Ramos (cell line): ENCODE measurements at regions not wholly inside any gene's neighbourhood (a gene's known extent, or its start where the extent isn't known, plus 50 kb on each side); places are given as distances from the start of the nearest gene placed in this dataset.

ENCODE experiments used
- in situ Hi-C: fragments of 300-500 bp; cut with MboI; formaldehyde crosslinking; loops from one replicate; pipeline ENCODE4 v1.14.3; 2022; ENCODE audit warnings: low sequenced_read_pairs; ENCODE audit not compliant: unreplicated experiment

GRCh38 chr21:34192646-34193285 lies 119.4 kb downstream of the MRPS6 start:
- in situ Hi-C loops, result no loop called here

- in situ Hi-C loops, result no loop called here
These were observed 122.0 kb downstream of the MRPS6 start for GRCh38 chr21:34195335-34195734.

GRCh38 chr21:34196996-34197395 lies 123.6 kb downstream of the MRPS6 start:
- in situ Hi-C loops, result no loop called here

GRCh38 chr21:34197561-34197960 lies 124.2 kb downstream of the MRPS6 start:
- in situ Hi-C loops, result no loop called here

- in situ Hi-C loops, result no loop called here
These were observed 125.1 kb downstream of the MRPS6 start for GRCh38 chr21:34198231-34199120.

GRCh38 chr21:34199121-34199910 lies 125.9 kb downstream of the MRPS6 start:
- in situ Hi-C loops, result no loop called here

GRCh38 chr21:34200288-34200905 lies 127.0 kb downstream of the MRPS6 start:
- in situ Hi-C loops, result no loop called here

GRCh38 chr21:34201001-34201400 lies 127.6 kb downstream of the MRPS6 start:
- in situ Hi-C loops, result no loop called here

GRCh38 chr21:34201481-34201858 lies 128.1 kb downstream of the MRPS6 start:
- in situ Hi-C loops, result no loop called here

- in situ Hi-C loops, result no loop called here
These were observed 129.4 kb downstream of the MRPS6 start for GRCh38 chr21:34202553-34203372.

- in situ Hi-C loops, result no loop called here
These were observed 130.6 kb downstream of the MRPS6 start for GRCh38 chr21:34203851-34204420.

GRCh38 chr21:34204481-34205439 lies 131.4 kb downstream of the MRPS6 start:
- in situ Hi-C loops, result no loop called here

GRCh38 chr21:34205811-34206571 lies 132.6 kb downstream of the MRPS6 start:
- in situ Hi-C loops, result no loop called here

GRCh38 chr21:34213959-34214358 lies 140.6 kb downstream of the MRPS6 start:
- in situ Hi-C loops, result no loop called here

GRCh38 chr21:34215501-34215900 lies 142.1 kb downstream of the MRPS6 start:
- in situ Hi-C loops, result no loop called here

GRCh38 chr21:34215911-34216717 lies 142.7 kb downstream of the MRPS6 start:
- in situ Hi-C loops, result no loop called here

GRCh38 chr21:34216718-34217032 lies 143.3 kb downstream of the MRPS6 start:
- in situ Hi-C loops, result no loop called here
